HG02885 (cell line): ENCODE measurements at regions not wholly inside any gene's neighbourhood (a gene's known extent, or its start where the extent isn't known, plus 50 kb on each side); places are given as distances from the start of the nearest gene placed in this dataset.
"Not testable (repeated sequence)": the region's sequence is repeated elsewhere in the genome, so short reads cannot be mapped to it uniquely, and the experiment has no call there.

Experiments used
- ATAC-seq: cut with Tn5 transposase; IDR thresholded peaks from one replicate; pipeline ENCODE4 v1.9.1; 2021; ENCODE audit warnings: mild to moderate bottlenecking; ENCODE audit not compliant: unreplicated experiment, poor library complexity

DNA sequence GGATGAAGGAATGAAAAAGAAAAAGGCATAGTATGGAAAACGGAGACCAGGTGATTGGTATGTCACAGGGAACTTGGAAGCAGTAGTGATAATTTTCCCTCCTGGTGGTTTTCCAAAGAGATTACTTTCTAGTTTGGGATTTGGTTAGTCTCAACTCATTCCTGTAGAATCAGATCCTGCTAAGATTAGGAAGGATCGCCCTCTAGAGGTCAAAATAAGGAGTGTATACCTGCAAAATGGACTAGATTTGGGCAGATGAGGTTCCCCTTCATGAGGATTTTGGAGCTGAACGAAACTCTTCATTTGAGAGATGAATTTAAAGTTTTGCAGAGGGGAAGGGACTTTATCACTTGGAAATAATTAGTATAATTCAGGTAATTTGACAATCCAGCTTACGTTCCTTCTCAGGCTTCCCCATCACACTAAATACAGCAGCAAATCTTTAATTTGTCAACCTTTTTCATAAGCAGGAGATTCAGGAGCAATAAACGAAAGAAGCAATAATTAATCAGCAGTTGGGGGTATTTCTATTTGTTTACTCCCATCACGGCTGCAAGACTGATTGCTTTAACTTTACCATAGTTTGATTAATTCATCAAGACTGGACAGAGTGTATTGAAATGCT lies 65.2 kb downstream of the CCDC195 start:
- peak; percentile 80 for ATAC-seq

DNA sequence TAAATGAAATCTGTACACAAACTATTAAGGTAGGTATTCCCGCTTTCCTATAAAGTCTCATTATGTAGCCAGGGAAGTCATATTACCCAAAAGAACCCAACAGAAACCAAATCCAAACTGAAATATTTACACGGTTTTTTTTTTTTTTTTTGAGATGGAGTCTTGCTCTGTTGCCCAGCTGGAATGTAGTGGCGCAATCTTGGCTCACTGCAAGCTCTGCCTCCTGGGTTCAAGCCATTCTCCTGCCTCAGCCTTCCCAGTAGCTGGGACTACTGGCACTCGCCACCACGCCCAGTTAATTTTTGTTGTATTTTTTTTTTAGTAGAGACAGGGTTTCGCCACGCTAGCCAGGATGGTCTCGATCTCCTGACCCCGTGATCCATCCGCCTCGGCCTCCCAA lies 62.5 kb upstream of the CUL3 start:
- not testable (repeated sequence) for ATAC-seq

DNA sequence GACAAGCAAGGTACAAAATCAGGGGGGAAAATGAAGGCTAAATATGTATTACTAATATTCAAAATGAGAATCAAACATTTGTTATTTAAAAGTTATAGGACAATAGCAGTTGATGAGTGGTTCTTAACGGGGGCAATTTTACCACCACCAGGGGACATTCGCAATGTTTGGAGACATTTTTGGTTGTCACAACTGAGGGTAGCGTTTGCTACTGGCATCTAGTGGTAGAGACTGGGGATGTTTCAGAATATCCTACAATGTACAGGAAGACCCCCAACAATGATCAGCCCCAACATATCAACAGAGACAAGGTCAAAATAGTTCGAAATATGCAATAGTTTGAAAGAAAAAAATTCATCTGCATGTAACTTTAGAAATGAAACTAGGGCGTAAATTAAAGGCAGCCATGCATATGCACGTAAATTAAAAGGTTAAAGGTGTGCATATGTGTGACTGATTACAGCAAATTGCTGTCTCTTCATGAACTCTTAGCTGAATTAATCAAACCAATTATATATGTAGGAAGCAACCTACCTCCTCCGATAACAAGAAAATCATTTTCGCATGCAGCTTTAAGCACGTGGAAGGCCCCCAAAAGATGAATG lies 61.2 kb upstream of the CUL3 start:
- peak; percentile 72 for ATAC-seq

DNA sequence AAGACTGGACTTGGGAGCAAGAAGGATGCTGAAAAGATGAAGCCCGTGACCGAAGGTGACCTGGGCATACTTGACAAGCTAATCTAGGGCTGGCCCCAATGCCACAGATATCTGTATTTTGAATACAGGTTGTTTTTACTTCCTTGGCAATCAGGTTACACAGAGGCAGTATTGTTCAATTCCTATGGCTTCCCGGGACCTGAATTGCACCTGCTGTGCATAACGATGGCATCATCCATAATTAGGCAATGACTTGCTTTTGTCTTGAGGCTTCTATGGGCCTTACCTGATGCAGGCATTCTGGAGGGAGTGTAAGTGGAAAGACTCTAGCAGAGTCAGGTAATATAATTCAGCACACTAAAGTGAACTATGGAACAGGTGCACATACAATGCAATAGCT lies 60.6 kb upstream of the CUL3 start:
- no peak for ATAC-seq

DNA sequence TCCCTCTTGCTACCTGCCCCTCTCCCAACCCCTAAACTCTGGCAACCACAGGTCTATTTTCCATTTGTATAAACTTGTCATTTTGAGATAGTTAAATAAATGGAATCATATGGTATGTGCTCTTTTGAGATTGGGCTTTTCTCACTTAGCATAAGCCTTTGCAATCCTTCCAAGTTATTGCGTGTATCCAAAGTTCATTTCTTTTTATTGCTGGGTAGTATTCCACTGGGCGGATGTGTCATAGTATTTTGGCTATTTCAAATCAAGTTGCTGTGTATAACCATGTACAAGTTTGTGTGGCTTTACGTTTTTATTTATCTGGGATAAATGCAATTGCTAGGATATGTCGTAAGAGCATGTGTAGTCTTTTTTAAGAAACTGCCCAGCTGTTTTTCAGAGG lies 55.5 kb upstream of the CUL3 start:
- no peak for ATAC-seq

DNA sequence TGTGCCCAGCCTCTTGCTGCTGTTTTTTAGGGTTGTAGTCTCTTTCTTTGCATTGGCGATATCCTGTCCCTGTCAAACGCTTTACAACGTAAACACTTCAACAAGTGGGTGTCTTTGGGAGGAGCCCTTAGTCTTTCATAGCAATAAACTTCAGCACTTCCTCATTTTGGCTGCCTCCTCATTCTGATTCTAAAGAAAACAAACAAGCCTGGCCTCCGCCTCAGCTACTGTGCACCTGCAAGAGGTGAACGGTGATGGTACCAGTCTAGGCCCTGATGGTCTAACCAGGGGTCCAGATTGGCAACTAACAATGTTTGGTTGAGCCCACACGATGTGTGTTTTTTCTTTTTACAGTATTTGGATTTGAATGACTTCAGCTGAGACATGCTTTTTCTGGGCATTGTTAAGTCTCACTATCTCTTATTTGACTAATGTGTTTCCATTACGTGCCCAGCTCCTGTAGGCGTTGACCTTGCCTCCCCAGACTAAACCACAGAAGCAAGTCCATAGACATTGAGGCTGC lies 53.2 kb upstream of the CUL3 start:
- peak; percentile 95 for ATAC-seq
